DMS153 (cell line): ENCODE measurements at regions not wholly inside any gene's neighbourhood (a gene's known extent, or its start where the extent isn't known, plus 50 kb on each side); places are given as distances from the start of the nearest gene placed in this dataset.
"Not testable (repeated sequence)": the region's sequence is repeated elsewhere in the genome, so short reads cannot be mapped to it uniquely, and the experiment has no call there.

Experiments used
- DNase-seq: peaks from one replicate; lab custom pipeline; 2025; lab: John Stamatoyannopoulos, UW

DNA sequence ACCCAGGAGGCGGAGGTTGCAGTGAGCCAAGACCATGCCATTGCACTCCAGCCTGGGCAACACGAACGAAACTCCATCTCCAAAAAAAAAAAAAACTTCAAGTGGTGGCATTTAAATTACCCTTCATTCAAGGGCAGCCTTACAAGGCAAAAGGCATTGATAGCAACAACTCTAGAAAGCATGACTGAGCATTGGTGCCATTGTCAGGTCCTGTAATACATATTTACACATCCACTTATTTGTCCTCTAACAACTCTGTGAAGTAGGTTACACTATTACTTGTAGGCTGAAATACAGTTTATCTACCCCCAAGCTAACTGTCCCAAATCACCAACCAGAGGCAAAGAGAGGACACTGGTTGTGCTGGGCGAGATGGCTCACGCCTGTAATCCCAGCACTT is 52.7 kb upstream of the LARP1 start:
- no peak for DNase-seq

DNA sequence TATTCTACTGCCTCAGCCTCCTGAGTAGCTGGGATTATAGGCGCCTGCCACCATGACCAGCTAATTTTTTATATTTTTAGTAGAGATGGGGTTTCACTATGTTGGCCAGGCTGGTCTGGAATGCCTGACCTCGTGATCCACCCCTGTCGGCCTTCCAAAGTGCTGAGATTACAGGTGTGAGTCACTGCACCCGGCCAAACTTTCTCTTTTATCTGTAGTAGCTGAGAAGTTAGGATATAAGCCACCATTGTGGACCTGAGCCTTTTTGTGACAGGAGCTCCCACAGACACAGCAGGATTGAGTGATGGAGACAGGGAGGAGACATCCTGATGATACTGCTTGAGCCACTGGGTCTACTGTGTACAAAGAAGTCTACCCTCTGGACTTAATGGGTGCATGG is 53.5 kb upstream of the LARP1 start:
- not testable (repeated sequence) for DNase-seq

GRCh38 chr5:154701181-154701580 is 54.0 kb upstream of the LARP1 start:
- peak; percentile 50 for DNase-seq

DNA sequence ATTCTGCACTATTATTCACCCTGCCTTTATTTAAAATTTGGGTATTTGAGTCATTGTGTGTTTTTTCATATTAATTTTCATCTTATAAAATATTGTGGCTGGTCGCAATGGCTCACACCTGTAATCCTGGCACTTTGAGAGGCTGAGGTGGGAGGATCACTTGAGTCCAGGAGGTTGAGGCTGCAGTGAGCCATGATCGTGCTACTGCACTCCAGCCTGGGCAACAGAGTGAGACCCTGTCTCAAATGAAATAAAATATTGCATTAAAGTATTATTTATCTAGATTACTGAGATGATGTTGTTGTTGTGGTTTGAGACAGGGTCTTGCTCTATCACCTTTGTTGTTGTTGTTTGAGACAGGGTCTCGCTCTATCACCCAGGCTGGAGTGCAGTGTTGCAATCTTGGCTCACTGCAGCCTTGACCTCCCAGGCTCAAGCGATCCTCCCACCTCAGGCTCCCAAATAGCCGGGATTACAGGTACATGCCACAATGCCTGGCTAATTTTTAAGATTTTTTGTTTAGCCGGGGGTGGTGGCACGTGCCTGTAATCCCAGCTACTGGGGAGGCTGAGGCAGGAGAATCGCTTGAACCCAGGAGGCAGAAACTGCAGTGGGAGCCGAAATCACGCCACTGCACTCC is 54.8 kb upstream of the LARP1 start:
- not testable (repeated sequence) for DNase-seq

GRCh38 chr5:154698763-154699162 is 56.4 kb upstream of the LARP1 start:
- DNase-seq, result no peak

DNA sequence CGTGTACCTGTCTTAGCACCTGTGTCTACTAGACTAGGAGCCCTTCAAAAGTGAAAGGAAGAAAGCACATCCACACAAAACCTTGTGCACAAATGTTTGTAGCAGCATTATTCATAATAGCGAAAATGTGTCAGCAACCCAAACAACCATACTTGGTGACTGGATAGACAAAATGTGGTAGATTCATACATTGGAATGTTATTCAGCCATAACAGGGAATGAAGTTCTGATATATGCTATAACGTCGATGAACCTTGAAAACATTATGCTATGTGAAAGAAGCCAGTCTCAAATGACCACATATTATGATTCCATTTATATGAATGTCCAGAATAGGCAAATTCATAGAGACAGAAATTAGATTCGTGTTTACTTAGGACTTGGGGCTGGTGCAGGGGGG is 57.8 kb upstream of the LARP1 start:
- DNase-seq, result no peak

DNA sequence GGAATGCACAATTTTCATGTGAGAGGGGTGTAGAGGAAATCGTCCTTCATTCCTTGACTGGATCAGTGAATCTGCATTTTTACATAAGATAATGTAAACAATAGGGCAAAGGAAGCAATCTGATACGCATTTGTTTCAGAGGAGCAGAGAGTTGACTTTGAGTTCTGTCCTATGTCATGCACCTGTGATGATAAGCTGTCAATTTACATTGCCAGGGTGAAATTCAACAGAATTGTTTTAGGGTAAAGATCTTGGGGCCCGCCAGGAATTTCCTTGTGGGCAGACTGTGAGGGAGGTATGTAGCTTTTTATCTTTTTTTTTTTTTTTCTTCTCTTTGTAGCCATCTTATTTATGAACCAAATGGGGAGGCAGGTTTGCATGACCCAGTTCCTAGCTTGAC is 58.3 kb upstream of the LARP1 start:
- DNase-seq, result no peak

- no peak for DNase-seq
Measured at GRCh38 chr5:154694159-154694558, 61.0 kb upstream of the LARP1 start.

GRCh38 chr5:154690488-154690887 is 64.7 kb upstream of the LARP1 start:
- DNase-seq, result no peak

DNA sequence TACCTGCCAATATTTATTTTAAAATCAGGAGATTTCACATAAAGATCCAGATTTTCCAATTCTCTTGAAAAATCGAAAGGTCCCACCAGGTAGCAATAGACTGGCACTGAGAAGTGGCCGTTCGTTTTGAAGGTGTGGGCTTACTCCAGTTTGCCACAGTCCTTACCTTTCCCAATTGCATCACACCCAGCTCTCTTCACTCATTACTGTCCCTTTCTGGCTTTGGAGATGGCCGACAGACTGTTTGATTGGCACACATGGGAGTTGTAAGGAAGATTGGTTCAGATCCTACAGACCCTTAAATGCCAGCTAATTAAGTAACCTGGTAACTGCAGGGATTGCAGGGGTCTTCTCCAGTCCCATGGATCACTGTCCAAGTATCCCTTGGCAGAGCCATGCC is 68.7 kb upstream of the LARP1 start:
- DNase-seq, result no peak

- no peak for DNase-seq
Measured at GRCh38 chr5:154683101-154683880, 71.9 kb upstream of the LARP1 start.

DNA sequence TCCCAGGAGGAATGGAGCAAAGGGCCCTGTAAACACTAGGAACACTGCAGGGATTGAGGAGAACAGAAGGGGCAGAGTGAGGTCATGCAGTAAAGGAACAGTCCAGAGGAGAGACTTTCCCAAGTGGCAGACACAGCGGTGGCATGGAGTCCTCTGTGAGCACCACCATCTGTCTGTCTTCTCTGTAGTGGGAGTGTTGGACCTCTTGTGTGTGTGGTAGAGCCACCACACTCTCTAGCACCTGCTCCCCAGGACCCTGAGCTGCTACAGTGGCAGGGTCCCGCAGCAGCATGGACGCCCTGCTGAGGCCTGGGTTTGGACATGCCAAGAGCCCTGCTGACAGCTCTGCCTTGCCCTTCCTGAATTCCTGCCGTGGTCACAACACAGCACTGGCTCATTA is 75.7 kb upstream of the LARP1 start:
- DNase-seq, result no peak

- no peak for DNase-seq
Measured at GRCh38 chr5:154677921-154678320, 77.3 kb upstream of the LARP1 start.

DNA sequence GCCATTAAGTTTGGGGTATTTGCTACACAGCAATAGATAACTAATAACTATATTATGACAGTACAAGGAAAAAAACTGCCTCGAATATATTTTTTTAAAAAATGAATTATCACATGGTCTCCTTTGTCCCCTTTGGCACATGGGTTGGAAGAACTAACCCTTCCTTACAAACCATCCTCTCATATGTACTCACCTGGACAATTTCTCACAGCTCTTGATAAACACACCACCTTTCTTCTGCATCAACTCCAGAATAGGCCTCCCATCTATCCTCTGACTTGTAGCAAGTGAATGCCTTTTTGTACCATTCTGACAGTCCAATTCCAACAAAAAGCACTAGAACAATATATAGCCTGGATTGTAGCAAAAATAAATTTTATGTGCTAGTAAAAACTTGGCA is 78.7 kb upstream of the LARP1 start:
- DNase-seq, result no peak

DNA sequence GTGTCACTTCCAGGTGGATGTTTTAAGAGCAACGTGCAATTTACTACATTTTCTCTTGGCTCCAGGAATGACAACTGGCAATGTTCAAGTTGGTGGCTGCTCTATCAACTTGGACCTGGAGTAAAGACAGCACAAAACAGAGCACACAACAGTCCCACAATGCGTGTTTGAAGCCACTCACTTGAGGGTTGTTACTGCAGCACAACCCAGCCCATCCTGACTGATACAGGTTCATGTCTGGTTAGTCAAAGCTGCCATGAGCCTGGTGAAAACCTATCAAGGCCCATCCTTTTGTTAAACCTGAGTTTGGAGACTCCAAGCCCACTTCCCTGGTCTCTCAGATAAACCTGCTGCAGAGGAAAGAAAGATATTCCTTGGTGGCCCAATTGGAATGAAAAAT is 81.1 kb upstream of the LARP1 start:
- DNase-seq, result no peak

GRCh38 chr5:154673506-154673905 is 81.7 kb upstream of the LARP1 start:
- no peak for DNase-seq

DNA sequence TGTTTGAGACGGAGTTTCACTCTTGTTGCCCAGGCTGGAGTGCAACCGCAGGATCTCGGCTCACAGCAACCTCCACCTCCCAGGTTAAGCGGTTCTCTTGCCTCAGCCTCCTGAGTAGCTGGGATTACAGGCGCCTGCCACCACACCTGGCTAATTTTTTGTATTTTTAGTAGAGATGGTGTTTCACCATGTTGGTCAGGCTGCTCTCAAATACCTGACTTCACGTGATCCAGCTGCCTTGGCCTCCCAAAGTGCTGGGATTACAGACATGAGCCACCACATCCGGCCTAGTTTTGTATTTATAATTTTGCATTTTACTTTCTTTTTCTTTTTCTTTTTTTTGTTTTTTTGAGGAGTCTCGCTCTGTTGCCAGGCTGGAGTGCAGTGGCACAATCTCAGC is 85.3 kb upstream of the LARP1 start:
- not testable (repeated sequence) for DNase-seq

GRCh38 chr5:154669402-154669801 is 85.8 kb upstream of the LARP1 start:
- DNase-seq, result no peak

- no peak for DNase-seq
Measured at GRCh38 chr5:154664869-154665268, 90.3 kb upstream of the LARP1 start.

DNA sequence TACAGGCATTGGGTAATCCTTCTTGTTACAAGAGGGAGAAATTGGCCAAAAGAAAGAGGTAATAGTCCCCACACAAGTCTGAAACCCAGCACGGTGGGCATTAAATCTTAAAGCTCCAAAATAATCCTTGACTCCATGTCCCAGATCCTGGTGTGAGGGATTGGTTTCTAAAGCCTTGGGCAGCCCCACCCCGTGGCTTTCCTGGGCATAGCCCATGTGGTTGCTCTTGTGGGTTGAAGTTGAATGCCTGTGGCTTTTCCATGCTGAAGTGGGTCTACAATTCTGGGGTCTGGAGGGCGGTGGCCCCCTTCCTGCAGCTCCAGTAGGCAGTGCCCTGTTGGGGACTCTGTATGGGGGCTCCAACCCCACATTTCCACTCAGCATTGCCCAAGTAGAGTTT is 91.8 kb upstream of the LARP1 start:
- no peak for DNase-seq

DNA sequence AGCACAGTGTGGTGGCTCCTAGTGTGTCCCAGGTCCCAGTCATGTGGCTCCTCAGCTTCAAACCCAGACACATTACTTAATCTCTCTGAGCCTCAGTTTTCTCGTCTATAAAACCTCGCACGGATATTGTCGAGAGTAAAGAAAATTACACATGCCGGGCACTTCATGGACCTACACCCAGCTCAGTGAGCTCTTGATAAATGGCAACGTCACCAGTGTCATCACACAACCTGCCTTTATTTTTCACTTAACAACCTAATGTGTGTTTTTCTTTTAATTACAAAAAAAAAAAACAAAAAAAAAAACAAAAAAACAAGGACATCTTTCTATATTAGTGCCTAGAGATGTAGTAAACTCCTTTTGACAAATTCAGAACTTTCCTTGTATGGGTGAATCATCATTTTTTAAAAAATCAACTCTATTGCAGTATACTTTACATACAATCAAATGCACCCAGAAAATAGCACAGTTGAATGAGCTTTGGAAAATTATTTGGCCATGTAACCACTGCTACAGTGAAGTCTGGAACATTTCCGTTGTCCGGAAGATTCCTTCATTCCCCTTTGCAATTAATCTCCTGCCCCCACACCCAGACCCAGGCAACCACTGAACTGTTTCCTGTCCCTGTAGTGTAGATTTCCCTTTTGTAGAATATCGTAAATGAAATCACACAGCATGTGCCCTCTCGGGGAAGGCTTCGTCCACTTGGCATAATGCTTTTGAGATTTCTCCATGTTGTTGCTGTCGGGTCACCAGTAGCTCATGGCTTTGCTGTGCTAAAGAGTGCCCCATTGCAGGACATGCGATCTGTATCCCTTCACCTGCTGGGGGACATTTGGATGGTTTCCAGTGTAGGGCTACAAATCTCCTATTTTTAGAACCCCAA is 100.4 kb upstream of the LARP1 start:
- DNase-seq, result no peak

GRCh38 chr5:154653764-154654485 is 101.3 kb upstream of the LARP1 start:
- DNase-seq, result no peak
